Fibroblast of lung (primary cell): ENCODE measurements at regions not wholly inside any gene's neighbourhood (a gene's known extent, or its start where the extent isn't known, plus 50 kb on each side); places are given as distances from the start of the nearest gene placed in this dataset.

Experiments
- DNase-seq, 2 donors: peaks; one replicate each; pipeline versions ENCODE4 v3.0.0 to v3.0.0-alpha.2; 2010; ENCODE audit warnings: low read depth in 2 of 2
- H2AFZ ChIP-seq: 2 replicates; pipeline ENCODE4 v1.5.1; 2012; ENCODE audit warnings: low read length, control low read depth, inconsistent platforms
- H3K27ac ChIP-seq: 2 replicates; pipeline ENCODE4 v1.5.1; 2011; ENCODE audit warnings: low read length, control low read depth; ENCODE audit not compliant: insufficient read depth
- H3K27me3 ChIP-seq: 2 replicates; pipeline ENCODE4 v1.5.1; 2011; ENCODE audit warnings: mild to moderate bottlenecking, low read length; ENCODE audit not compliant: control insufficient read depth, insufficient read depth
- H3K36me3 ChIP-seq: 2 replicates; pipeline ENCODE4 v1.5.1; 2011; ENCODE audit warnings: low read length; ENCODE audit not compliant: control insufficient read depth, insufficient read depth
- H3K4me1 ChIP-seq: 2 replicates; pipeline ENCODE4 v1.5.1; 2011; ENCODE audit warnings: low read length; ENCODE audit not compliant: control insufficient read depth, insufficient read depth; ENCODE audit errors: extremely low read depth
- H3K4me2 ChIP-seq: 2 replicates; pipeline ENCODE4 v1.5.1; 2011; ENCODE audit warnings: low read length, control low read depth; ENCODE audit not compliant: insufficient read depth; ENCODE audit errors: extremely low read depth
- H3K4me3 ChIP-seq, 4 experiments: fragments of 200-600 bp in 1 of 4; sonication (generic) in 1 of 4; replicated peaks in 1 of 4; 2 replicates each; pipeline ENCODE4 v1.5.1; 2011 to 2016; ENCODE audit warnings: low read length in 4 of 4, low read depth in 3 of 4, mild to moderate bottlenecking in 3 of 4, control low read depth in 2 of 4, inconsistent platforms in 1 of 4, mixed read lengths in 1 of 4; ENCODE audit not compliant: insufficient read depth in 1 of 4; ENCODE audit errors: control extremely low read depth in 1 of 4
- H3K79me2 ChIP-seq: 2 replicates; pipeline ENCODE4 v1.5.1; 2012; ENCODE audit warnings: mild to moderate bottlenecking, low read length, inconsistent platforms; ENCODE audit not compliant: control insufficient read depth, insufficient read depth
- H3K9ac ChIP-seq: 2 replicates; pipeline ENCODE4 v1.5.1; 2011; ENCODE audit warnings: mild to moderate bottlenecking, low read length, control low read depth; ENCODE audit not compliant: insufficient read depth
- H3K9me3 ChIP-seq: 2 replicates; pipeline ENCODE4 v1.5.1; 2012; ENCODE audit warnings: low read depth, low read length; ENCODE audit not compliant: control insufficient read depth, insufficient read depth
- H4K20me1 ChIP-seq: 2 replicates; pipeline ENCODE4 v1.5.1; 2011; ENCODE audit warnings: low read length; ENCODE audit not compliant: control insufficient read depth, insufficient read depth; ENCODE audit errors: extremely low read depth
- EZH2 ChIP-seq: IDR thresholded peaks from 2 replicates; pipeline ENCODE4 v1.5.1; 2012; ENCODE audit warnings: low read length, control low read depth, mild to moderate bottlenecking; ENCODE audit errors: missing control alignments
- TF ChIP-seq, protein P1 (sequence below), 2 donors: IDR thresholded peaks in 1 of 2; conservative IDR thresholded peaks in 1 of 2; 1 replicate in 1 of 2; 2 replicates in 1 of 2; pipeline ENCODE4 v1.5.1; 2011 to 2012; ENCODE audit warnings: low read length in 2 of 2, control low read depth in 1 of 2, inconsistent platforms in 1 of 2, low read depth in 1 of 2, mild to moderate bottlenecking in 1 of 2

DNA sequence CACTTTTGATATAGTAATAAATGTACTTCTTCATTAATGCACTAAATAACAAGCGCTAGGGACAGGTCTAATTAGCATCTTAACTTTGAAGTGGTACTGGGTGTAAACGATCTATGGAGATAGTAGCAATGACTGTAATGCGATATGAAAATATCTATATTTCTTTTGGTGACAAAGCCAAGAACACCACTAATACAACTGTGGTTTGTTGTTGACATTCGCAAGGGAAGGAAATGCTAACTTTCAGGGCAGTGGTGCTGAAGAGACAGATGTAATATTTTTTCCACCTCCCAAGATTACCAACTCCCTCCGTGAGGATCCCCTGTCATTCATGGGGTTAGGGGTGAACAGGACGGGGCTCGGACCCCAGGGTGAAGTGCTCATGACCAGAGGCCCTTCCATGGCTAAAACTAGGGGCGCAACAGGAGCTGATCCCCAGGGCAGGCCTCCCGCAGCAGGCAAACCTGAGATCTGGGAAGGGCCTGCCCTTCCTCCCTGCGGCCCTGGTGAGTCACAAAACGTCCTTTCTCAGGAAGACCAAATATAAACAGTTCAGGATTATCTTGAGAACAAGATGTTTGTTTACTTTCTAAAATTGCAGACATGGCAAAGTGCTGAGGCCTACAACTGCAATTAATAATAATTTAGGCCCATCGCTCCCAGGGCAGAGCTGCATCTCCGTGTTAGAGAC, 65.0 kb upstream of the TOX2 start:
- Histone ChIP-seq H3K27me3 (no peaks in the 10 kb centered on the region), H3K36me3 (no peaks in the 10 kb centered on the region), H3K9me3 (no peaks in the 10 kb centered on the region), H3K4me3 (no peak overlapping the region), H3K4me2 (peak overlapping the region; percentile 32), H3K79me2 (no peaks in the 10 kb centered on the region), H3K27ac (peak overlapping the region; percentile 70), H2AFZ (peak overlapping the region; percentile 6), H3K9ac (no peak overlapping the region), H4K20me1 (no peaks in the 10 kb centered on the region), H3K4me1 (peaks cover 8% of the 10 kb centered on the region)
- DNase-seq = peak; percentile 57 to 91
- TF ChIP-seq EZH2 = no peak
- TF ChIP-seq, protein P1, sequence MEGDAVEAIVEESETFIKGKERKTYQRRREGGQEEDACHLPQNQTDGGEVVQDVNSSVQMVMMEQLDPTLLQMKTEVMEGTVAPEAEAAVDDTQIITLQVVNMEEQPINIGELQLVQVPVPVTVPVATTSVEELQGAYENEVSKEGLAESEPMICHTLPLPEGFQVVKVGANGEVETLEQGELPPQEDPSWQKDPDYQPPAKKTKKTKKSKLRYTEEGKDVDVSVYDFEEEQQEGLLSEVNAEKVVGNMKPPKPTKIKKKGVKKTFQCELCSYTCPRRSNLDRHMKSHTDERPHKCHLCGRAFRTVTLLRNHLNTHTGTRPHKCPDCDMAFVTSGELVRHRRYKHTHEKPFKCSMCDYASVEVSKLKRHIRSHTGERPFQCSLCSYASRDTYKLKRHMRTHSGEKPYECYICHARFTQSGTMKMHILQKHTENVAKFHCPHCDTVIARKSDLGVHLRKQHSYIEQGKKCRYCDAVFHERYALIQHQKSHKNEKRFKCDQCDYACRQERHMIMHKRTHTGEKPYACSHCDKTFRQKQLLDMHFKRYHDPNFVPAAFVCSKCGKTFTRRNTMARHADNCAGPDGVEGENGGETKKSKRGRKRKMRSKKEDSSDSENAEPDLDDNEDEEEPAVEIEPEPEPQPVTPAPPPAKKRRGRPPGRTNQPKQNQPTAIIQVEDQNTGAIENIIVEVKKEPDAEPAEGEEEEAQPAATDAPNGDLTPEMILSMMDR (conservative IDR thresholded peaks at IDR 0.05 in 1 of 2, IDR thresholded peaks at IDR 0.05 in 1 of 2; ENCODE audit: low read depth in 1 of 2, low read length in 2 of 2) = no peak

DNA sequence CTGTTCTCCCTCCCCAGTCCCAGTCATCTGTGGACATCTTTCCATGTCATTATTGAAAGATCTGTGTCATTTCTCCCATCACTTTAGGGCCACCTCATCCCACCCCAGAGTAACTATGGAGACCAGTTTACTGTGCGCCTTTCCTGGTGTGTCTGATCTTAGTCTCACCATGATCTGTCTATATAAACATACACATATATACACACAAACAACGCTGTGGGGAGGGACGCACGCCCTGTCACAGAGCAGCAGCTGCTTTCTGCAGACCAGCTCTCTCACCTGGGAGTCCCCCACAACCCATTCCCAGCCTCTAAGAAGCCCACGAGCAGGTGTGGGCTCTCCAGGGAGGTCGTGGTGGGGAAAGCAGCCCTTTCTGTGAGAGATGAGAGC, 68.1 kb upstream of the TOX2 start:
- no peak overlapping the region for H2AFZ ChIP-seq
- H3K4me1 ChIP-seq = peaks cover 20% of the 10 kb centered on the region
- H3K9ac ChIP-seq = no peak overlapping the region
- H3K9me3 ChIP-seq = no peaks in the 10 kb centered on the region
- H3K27ac ChIP-seq = no peak overlapping the region
- no peaks in the 10 kb centered on the region for H3K79me2 ChIP-seq
- no peaks in the 10 kb centered on the region for H4K20me1 ChIP-seq
- H3K27me3 ChIP-seq = no peaks in the 10 kb centered on the region
- no peak overlapping the region for H3K4me3 ChIP-seq
- no peak for TF ChIP-seq EZH2
- no peak for DNase-seq
- no peak overlapping the region for H3K4me2 ChIP-seq
- H3K36me3 ChIP-seq = no peaks in the 10 kb centered on the region

DNA sequence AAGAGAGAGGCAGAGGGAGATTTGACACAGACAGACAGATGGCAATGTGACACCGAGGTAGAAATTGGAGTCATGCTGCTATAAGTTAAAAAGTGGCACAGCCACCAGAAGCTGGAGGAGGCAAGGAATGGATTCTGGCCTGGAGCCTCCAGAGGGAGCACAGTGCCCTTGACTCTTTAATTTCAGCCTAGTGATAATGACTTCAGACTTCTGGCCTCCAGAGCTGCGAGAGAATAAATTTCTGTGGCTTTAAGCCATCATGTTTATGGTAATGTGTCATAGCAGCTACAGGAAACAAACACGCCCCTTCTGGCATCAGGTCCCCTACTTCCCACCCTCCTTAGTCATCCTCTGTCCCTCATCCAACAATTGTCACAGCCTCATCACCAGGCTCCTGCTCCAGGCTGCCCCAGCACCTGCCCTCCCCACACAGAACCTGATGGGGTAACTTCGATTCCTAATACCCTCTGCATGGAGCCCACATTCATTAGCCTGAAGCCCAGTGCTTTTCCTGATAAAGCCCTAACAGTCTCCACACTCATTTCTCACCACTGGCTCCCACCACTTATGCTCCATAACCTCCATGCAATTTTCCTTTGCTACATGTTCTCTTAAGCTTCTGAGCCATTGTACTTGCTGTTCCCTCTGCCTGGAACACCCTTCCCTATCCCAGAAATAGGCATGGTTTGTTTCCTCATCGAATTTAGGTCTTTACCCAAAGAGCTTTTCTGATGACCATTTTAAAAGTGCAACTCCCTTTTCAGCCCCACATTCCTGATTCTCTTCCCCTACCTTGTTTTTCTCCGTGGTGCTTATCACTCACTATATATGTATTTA, 69.7 kb upstream of the TOX2 start:
- TF ChIP-seq, protein P1 (conservative IDR thresholded peaks at IDR 0.05 in 1 of 2, IDR thresholded peaks at IDR 0.05 in 1 of 2; ENCODE audit: low read depth in 1 of 2, low read length in 2 of 2) = peak; percentile 45 to 48
- TF ChIP-seq EZH2 = no peak
- Histone ChIP-seq H4K20me1 (no peaks in the 10 kb centered on the region), H3K27ac (peak overlapping the region; percentile 65), H3K4me2 (no peak overlapping the region), H3K4me3 (no peak overlapping the region), H3K36me3 (no peaks in the 10 kb centered on the region), H3K79me2 (no peaks in the 10 kb centered on the region), H3K9me3 (no peaks in the 10 kb centered on the region), H3K27me3 (no peaks in the 10 kb centered on the region), H3K9ac (no peak overlapping the region), H3K4me1 (peaks cover 17% of the 10 kb centered on the region), H2AFZ (no peak overlapping the region)
- DNase-seq = peak; percentile 96
